A673 (cell line): ENCODE measurements at regions not wholly inside any gene's neighbourhood (a gene's known extent, or its start where the extent isn't known, plus 50 kb on each side); places are given as distances from the start of the nearest gene placed in this dataset.

ENCODE experiments used
- BruUV-seq: library from RNA; stranded (reverse); fragments of 400-500 nt; replicated peaks from 2 replicates; lab custom pipeline; 2021; lab: Mats Ljungman, UMichigan
- CTCF ChIA-PET: fragments of 300-600 bp; sonication (Branson Sonifier 250); formaldehyde crosslinking; loops from one replicate; lab custom pipeline; 2022; ENCODE audit warnings: antibody characterized with exemption; lab: Charles Lee
- POLR2A ChIA-PET: fragments of 300-600 bp; sonication (Branson Sonifier 250); formaldehyde crosslinking; loops from one replicate; lab custom pipeline; 2022; ENCODE audit warnings: antibody characterized with exemption; ENCODE audit not compliant: low non-redundant PET; lab: Charles Lee
- DNase-seq: peaks from one replicate; pipeline ENCODE4 v3.0.0-alpha.2; 2015; ENCODE audit warnings: low spot score
- H3K27ac ChIP-seq: fragments of 200-600 bp; sonication (generic); 2 replicates; pipeline ENCODE4 v1.5.1; 2016; ENCODE audit warnings: mixed run types, low read depth, mild to moderate bottlenecking, mixed read lengths, antibody characterized with exemption, low read length; ENCODE audit not compliant: poor library complexity, severe bottlenecking
- H3K27me3 ChIP-seq: fragments of 200-600 bp; sonication (generic); replicated peaks from 2 replicates; pipeline ENCODE4 v1.6.1; 2017; ENCODE audit warnings: mixed run types, low read depth, mild to moderate bottlenecking, mixed read lengths, antibody characterized with exemption, low read length; ENCODE audit not compliant: insufficient read depth, poor library complexity
- H3K36me3 ChIP-seq: fragments of 200-600 bp; sonication (generic); 2 replicates; pipeline ENCODE4 v1.6.1; 2016; ENCODE audit warnings: mixed run types, mild to moderate bottlenecking, mixed read lengths, antibody characterized with exemption, low read length; ENCODE audit not compliant: insufficient read depth, poor library complexity, severe bottlenecking
- H3K4me1 ChIP-seq: fragments of 200-600 bp; sonication (generic); 2 replicates; pipeline ENCODE4 v1.6.1; 2017; ENCODE audit warnings: mixed run types, mild to moderate bottlenecking, mixed read lengths, antibody characterized with exemption, low read length; ENCODE audit not compliant: insufficient read depth, poor library complexity, severe bottlenecking
- H3K4me3 ChIP-seq: fragments of 200-600 bp; sonication (generic); 2 replicates; pipeline ENCODE4 v1.5.1; 2016; ENCODE audit warnings: low read depth, mixed run types, mild to moderate bottlenecking, mixed read lengths, low read length; ENCODE audit not compliant: poor library complexity, severe bottlenecking
- H3K9me3 ChIP-seq: fragments of 200-600 bp; sonication (generic); 2 replicates; pipeline ENCODE4 v1.6.1; 2016; ENCODE audit warnings: mixed run types, low read depth, mild to moderate bottlenecking, mixed read lengths, antibody characterized with exemption, low read length; ENCODE audit not compliant: poor library complexity, severe bottlenecking
- CTCF ChIP-seq: fragments of 300-800, 200-600 bp; sonication (generic); conservative IDR thresholded peaks from 2 replicates; pipeline ENCODE4 v1.5.1; 2017; ENCODE audit warnings: low read depth, mild to moderate bottlenecking, antibody characterized with exemption, low read length, moderate library complexity, mixed read lengths
- EZH2 ChIP-seq: fragments of 200-600 bp; sonication (generic); IDR thresholded peaks from 2 replicates; pipeline ENCODE4 v1.6.1; 2017; ENCODE audit warnings: borderline replicate concordance, low read depth, mild to moderate bottlenecking, mixed read lengths, antibody characterized with exemption, low read length; ENCODE audit not compliant: poor library complexity, severe bottlenecking
- intact Hi-C: fragments of 100-400 bp; cut with micrococcal nuclease; formaldehyde crosslinking; loops from one replicate; pipeline ENCODE4 v1.10.0; 2022; ENCODE audit not compliant: unreplicated experiment

DNA sequence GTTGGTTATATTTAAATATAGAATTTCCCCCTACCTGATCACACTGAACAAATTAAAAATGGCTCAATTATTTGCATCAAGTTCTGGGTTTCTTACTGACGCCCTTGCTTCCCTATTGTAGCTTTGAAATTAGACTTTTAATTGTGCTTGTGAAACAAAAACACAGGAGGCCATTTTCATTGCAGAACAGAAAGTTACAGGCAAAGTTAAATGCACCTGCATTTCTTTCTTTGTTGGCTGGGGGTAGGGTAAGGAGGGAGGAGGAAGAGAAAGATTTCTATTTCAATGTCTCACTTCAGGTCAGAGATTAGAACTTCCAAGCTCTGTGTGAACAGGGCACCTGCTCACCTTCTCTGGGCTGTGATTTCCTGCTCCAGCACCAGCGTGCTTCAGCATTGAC, 199.6 kb downstream of the BCL11A start:
- Histone ChIP-seq H3K4me3 (no peak overlapping the region), H3K4me1 (no peaks in the 10 kb centered on the region), H3K36me3 (no peaks in the 10 kb centered on the region), H3K27me3 (peaks cover 60% of the 10 kb centered on the region), H3K9me3 (no peaks in the 10 kb centered on the region), H3K27ac (no peak overlapping the region)
- BruUV-seq, result no TSS peak
- ChIA-PET CTCF (no interaction called here), POLR2A (no interaction called here)
- DNase-seq, result no peak
- TF ChIP-seq EZH2 (no peak), CTCF (no peak)
- intact Hi-C loops, result no loop called here

DNA sequence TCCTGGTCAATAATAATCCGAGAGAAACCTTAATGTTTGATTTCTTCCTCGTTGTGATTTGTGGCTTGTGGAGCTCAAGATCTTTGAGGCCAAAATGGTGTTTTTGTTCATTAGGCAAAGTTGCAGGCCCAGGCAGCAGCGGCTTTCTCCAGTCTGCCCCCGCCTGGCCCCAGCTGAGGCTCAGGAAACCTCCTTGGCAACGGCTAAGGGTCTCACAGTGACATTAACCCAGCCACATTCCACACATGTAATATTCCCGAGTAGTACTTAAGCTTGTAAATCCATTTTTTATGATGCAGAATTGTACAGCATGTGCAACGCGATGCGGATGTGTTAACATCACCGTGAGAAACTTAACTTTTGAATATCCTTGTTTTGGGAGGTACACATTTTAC, 200.1 kb downstream of the BCL11A start:
- CTCF ChIA-PET, result no interaction called here
- TF ChIP-seq CTCF (no peak), EZH2 (no peak)
- Histone ChIP-seq H3K4me3 (no peak overlapping the region), H3K9me3 (no peaks in the 10 kb centered on the region), H3K27me3 (peaks cover 60% of the 10 kb centered on the region), H3K4me1 (no peaks in the 10 kb centered on the region), H3K36me3 (no peaks in the 10 kb centered on the region), H3K27ac (no peak overlapping the region)
- POLR2A ChIA-PET, result no interaction called here
- BruUV-seq, result no TSS peak
- no peak for DNase-seq
- intact Hi-C loops, result no loop called here

GRCh38 chr2:60352491-60353405, 200.7 kb downstream of the BCL11A start:
- H3K27me3 ChIP-seq, result peaks cover 57% of the 10 kb centered on the region
- no peaks in the 10 kb centered on the region for H3K36me3 ChIP-seq
- no TSS peak for BruUV-seq
- H3K4me3 ChIP-seq, result no peak overlapping the region
- CTCF ChIA-PET, result no interaction called here
- POLR2A ChIA-PET, result no interaction called here
- DNase-seq, result no peak
- no peaks in the 10 kb centered on the region for H3K4me1 ChIP-seq
- no peaks in the 10 kb centered on the region for H3K9me3 ChIP-seq
- intact Hi-C loops, result no loop called here
- H3K27ac ChIP-seq, result no peak overlapping the region
- no peak for TF ChIP-seq EZH2
- no peak for TF ChIP-seq CTCF
